OCI-LY3 (cell line): ENCODE measurements at regions not wholly inside any gene's neighbourhood (a gene's known extent, or its start where the extent isn't known, plus 50 kb on each side); places are given as distances from the start of the nearest gene placed in this dataset.

Source experiments
- H2AFZ ChIP-seq: fragments of 200-600, 300-600 bp; shearing (Covaris generic); 2 replicates; pipeline ENCODE4 v1.6.0; 2014; ENCODE audit warnings: antibody characterized with exemption, low read depth, low read length
- H3K27ac ChIP-seq: fragments of 200-600, 300-600 bp; sonication (generic); 2 replicates; pipeline ENCODE4 v1.5.1; 2014; ENCODE audit warnings: mild to moderate bottlenecking, low read length, moderate library complexity, mixed read lengths
- H3K27me3 ChIP-seq: fragments of 200-600, 300-600 bp; sonication (generic); 2 replicates; pipeline ENCODE4 v1.6.1; 2014; ENCODE audit warnings: low read depth, low read length, mixed read lengths
- H3K36me3 ChIP-seq: fragments of 200-600, 300-600 bp; sonication (generic); replicated peaks from 2 replicates; pipeline ENCODE3; 2014; ENCODE audit warnings: low read depth, low read length, mixed read lengths
- H3K4me1 ChIP-seq: fragments of 300-600, 200-600 bp; sonication (generic); 2 replicates; pipeline ENCODE4 v1.6.1; 2014; ENCODE audit warnings: low read length, mixed read lengths
- H3K4me2 ChIP-seq: fragments of 200-600, 300-600 bp; sonication (generic); 2 replicates; pipeline ENCODE4 v1.6.1; 2014; ENCODE audit warnings: low read length, mixed read lengths
- H3K4me3 ChIP-seq: fragments of 300-600, 200-600 bp; sonication (generic); 2 replicates; pipeline ENCODE4 v1.5.1; 2014; ENCODE audit warnings: antibody characterized with exemption, mild to moderate bottlenecking, low read length, moderate library complexity
- H3K79me2 ChIP-seq: fragments of 300-600, 200-600 bp; shearing (Covaris generic); 2 replicates; pipeline ENCODE4 v1.6.1; 2014; ENCODE audit warnings: mild to moderate bottlenecking, low read length, mixed read lengths
- H3K9ac ChIP-seq: fragments of 300-600, 200-600 bp; shearing (Covaris generic); 2 replicates; pipeline ENCODE4 v1.6.0; 2014; ENCODE audit warnings: mild to moderate bottlenecking, low read length, moderate library complexity
- H3K9me3 ChIP-seq: fragments of 200-600, 300-600 bp; shearing (Covaris generic); 2 replicates; pipeline ENCODE4 v1.6.1; 2014; ENCODE audit warnings: low read length, mixed read lengths; ENCODE audit not compliant: insufficient read depth
- H4K20me1 ChIP-seq: fragments of 200-600, 300-600 bp; sonication (generic); 2 replicates; pipeline ENCODE4 v1.6.1; 2016; ENCODE audit warnings: low read length, mixed read lengths; ENCODE audit not compliant: insufficient read depth
- CTCF ChIP-seq: fragments of 200-600, 300-600 bp; sonication (generic); IDR thresholded peaks from 2 replicates; pipeline ENCODE4 v1.5.1; 2014; ENCODE audit warnings: antibody characterized with exemption, low read length, low read depth
- EZH2phosphoT487 ChIP-seq: fragments of 200-600 bp; shearing (Covaris generic); IDR thresholded peaks from 2 replicates; pipeline ENCODE4 v1.6.1; 2018; ENCODE audit warnings: antibody characterized with exemption, mixed run types, low read depth

- Histone ChIP-seq H3K4me2 (no peak overlapping the region), H3K4me1 (no peaks in the 10 kb centered on the region), H3K27ac (no peak overlapping the region), H3K79me2 (no peaks in the 10 kb centered on the region), H3K9ac (no peak overlapping the region), H3K4me3 (no peak overlapping the region), H3K27me3 (no peaks in the 10 kb centered on the region), H3K36me3 (no peaks in the 10 kb centered on the region), H4K20me1 (no peaks in the 10 kb centered on the region), H3K9me3 (no peaks in the 10 kb centered on the region), H2AFZ (no peak overlapping the region)
- TF ChIP-seq CTCF (no peak), EZH2phosphoT487 (no peak)
Measured at GRCh38 chr2:239518286-239519088, 117.7 kb upstream of the HDAC4 start.

- H3K27ac ChIP-seq = no peak overlapping the region
- H4K20me1 ChIP-seq = no peaks in the 10 kb centered on the region
- no peak overlapping the region for H3K4me2 ChIP-seq
- no peaks in the 10 kb centered on the region for H3K9me3 ChIP-seq
- no peaks in the 10 kb centered on the region for H3K4me1 ChIP-seq
- no peaks in the 10 kb centered on the region for H3K27me3 ChIP-seq
- H3K36me3 ChIP-seq = no peaks in the 10 kb centered on the region
- no peak overlapping the region for H3K9ac ChIP-seq
- no peaks in the 10 kb centered on the region for H3K79me2 ChIP-seq
- TF ChIP-seq CTCF = no peak
- TF ChIP-seq EZH2phosphoT487 = no peak
- H2AFZ ChIP-seq = no peak overlapping the region
- H3K4me3 ChIP-seq = no peak overlapping the region
Measured at GRCh38 chr2:239517686-239518085, 116.9 kb upstream of the HDAC4 start.

GRCh38 chr2:239516954-239517305 lies 116.1 kb upstream of the HDAC4 start:
- H3K4me3 ChIP-seq = no peak overlapping the region
- H3K4me1 ChIP-seq = no peaks in the 10 kb centered on the region
- no peak overlapping the region for H3K27ac ChIP-seq
- H3K79me2 ChIP-seq = no peaks in the 10 kb centered on the region
- H3K27me3 ChIP-seq = no peaks in the 10 kb centered on the region
- no peak overlapping the region for H3K4me2 ChIP-seq
- no peak overlapping the region for H2AFZ ChIP-seq
- no peak for TF ChIP-seq CTCF
- no peak for TF ChIP-seq EZH2phosphoT487
- no peak overlapping the region for H3K9ac ChIP-seq
- no peaks in the 10 kb centered on the region for H4K20me1 ChIP-seq
- no peaks in the 10 kb centered on the region for H3K36me3 ChIP-seq
- no peaks in the 10 kb centered on the region for H3K9me3 ChIP-seq

GRCh38 chr2:239516286-239516953 lies 115.6 kb upstream of the HDAC4 start:
- Histone ChIP-seq H3K9me3 (no peaks in the 10 kb centered on the region), H2AFZ (no peak overlapping the region), H3K27ac (no peak overlapping the region), H4K20me1 (no peaks in the 10 kb centered on the region), H3K79me2 (no peaks in the 10 kb centered on the region), H3K27me3 (no peaks in the 10 kb centered on the region), H3K4me3 (no peak overlapping the region), H3K4me2 (no peak overlapping the region), H3K9ac (no peak overlapping the region), H3K36me3 (no peaks in the 10 kb centered on the region), H3K4me1 (no peaks in the 10 kb centered on the region)
- no peak for TF ChIP-seq CTCF
- no peak for TF ChIP-seq EZH2phosphoT487
